HepG2 (cell line): ENCODE measurements at regions not wholly inside any gene's neighbourhood (a gene's known extent, or its start where the extent isn't known, plus 50 kb on each side); places are given as distances from the start of the nearest gene placed in this dataset.

Experiments
- AFF4 ChIP-seq: sonication (generic); formaldehyde crosslinking; IDR thresholded peaks from 2 replicates; pipeline ENCODE4 v1.4.0; 2020; ENCODE audit warnings: missing genetic modification reagents
- ARNT ChIP-seq: fragments of 450-650 bp; IDR thresholded peaks from 2 replicates; pipeline ENCODE4 v1.6.1; 2017
- CC2D1A ChIP-seq: sonication (generic); formaldehyde crosslinking; IDR thresholded peaks from 2 replicates; pipeline ENCODE4 v1.8.1; 2023; ENCODE audit warnings: mild to moderate bottlenecking, missing genetic modification reagents
- CHCHD3 ChIP-seq: sonication (generic); formaldehyde crosslinking; IDR thresholded peaks from 2 replicates; pipeline ENCODE4 v1.8.0; 2022; ENCODE audit warnings: mild to moderate bottlenecking, missing genetic modification reagents, moderate library complexity
- GATAD1 ChIP-seq: IDR thresholded peaks from 2 replicates; pipeline ENCODE4 v1.6.1; 2016; ENCODE audit warnings: missing genetic modification reagents, missing compliant biosample characterization
- KAT8 ChIP-seq: IDR thresholded peaks from 2 replicates; pipeline ENCODE4 v1.6.1; 2016; ENCODE audit warnings: missing genetic modification reagents, missing compliant biosample characterization
- MXD4 ChIP-seq: IDR thresholded peaks from 2 replicates; pipeline ENCODE4 v1.6.1; 2016; ENCODE audit warnings: mild to moderate bottlenecking, missing biosample characterization, missing genetic modification reagents
- PHF8 ChIP-seq: sonication (generic); formaldehyde crosslinking; IDR thresholded peaks from 2 replicates; pipeline ENCODE4 v1.5.0; 2020; ENCODE audit warnings: missing genetic modification reagents
- SMAD1 ChIP-seq: sonication (generic); formaldehyde crosslinking; IDR thresholded peaks from 2 replicates; pipeline ENCODE4 v1.4.0; 2020; ENCODE audit warnings: missing genetic modification reagents, low read depth, mild to moderate bottlenecking, borderline replicate concordance
- SRSF1 ChIP-seq: fragments of 200-400 bp; formaldehyde crosslinking; optimal IDR thresholded peaks from 2 replicates; pipeline ENCODE3; 2017; ENCODE audit warnings: mild to moderate bottlenecking, low read depth, low read length, moderate library complexity
- TAF1 ChIP-seq: sonication (generic); formaldehyde crosslinking; IDR thresholded peaks from 2 replicates; pipeline ENCODE4 v1.4.0; 2020; ENCODE audit warnings: missing genetic modification reagents
- TBL1XR1 ChIP-seq: fragments of 150-350 bp; IDR thresholded peaks from 2 replicates; pipeline ENCODE4 v1.6.1; 2014; ENCODE audit warnings: borderline replicate concordance, low read length; ENCODE audit not compliant: partially characterized antibody
- ZBTB38 ChIP-seq: sonication (generic); formaldehyde crosslinking; IDR thresholded peaks from 2 replicates; pipeline ENCODE4 v1.5.1; 2020; ENCODE audit warnings: mild to moderate bottlenecking, missing genetic modification reagents
- ZNF256 ChIP-seq: sonication (generic); formaldehyde crosslinking; conservative IDR thresholded peaks from 2 replicates; pipeline ENCODE4 v1.4.0; 2020; ENCODE audit warnings: missing genetic modification reagents
- ZNF367 ChIP-seq: sonication (generic); formaldehyde crosslinking; IDR thresholded peaks from 2 replicates; pipeline ENCODE4 v1.4.0; 2020; ENCODE audit warnings: missing genetic modification reagents, borderline replicate concordance
- ZNF839 ChIP-seq: sonication (generic); formaldehyde crosslinking; IDR thresholded peaks from 2 replicates; pipeline ENCODE4 v1.4.0; 2020; ENCODE audit warnings: missing genetic modification reagents, mild to moderate bottlenecking, borderline replicate concordance
- ZNF878 ChIP-seq: sonication (generic); formaldehyde crosslinking; IDR thresholded peaks from 2 replicates; pipeline ENCODE4 v1.8.1; 2023; ENCODE audit warnings: mild to moderate bottlenecking, missing genetic modification reagents, moderate library complexity
- TF ChIP-seq, protein P1 (sequence below): sonication (generic); formaldehyde crosslinking; IDR thresholded peaks from 2 replicates; pipeline ENCODE4 v1.8.0; 2022; ENCODE audit warnings: missing genetic modification reagents, mild to moderate bottlenecking, borderline replicate concordance
- TF ChIP-seq, protein P2 (sequence below): sonication (generic); formaldehyde crosslinking; conservative IDR thresholded peaks from 2 replicates; pipeline ENCODE4 v1.5.0; 2020; ENCODE audit warnings: missing genetic modification reagents
- TF ChIP-seq, protein P3 (sequence below): sonication (generic); formaldehyde crosslinking; IDR thresholded peaks from 2 replicates; pipeline ENCODE4 v1.8.1; 2022; ENCODE audit warnings: low read depth, mild to moderate bottlenecking, missing genetic modification reagents
- TF ChIP-seq, protein P4 (sequence below): sonication (generic); formaldehyde crosslinking; IDR thresholded peaks from 2 replicates; pipeline ENCODE4 v1.5.0; 2020; ENCODE audit warnings: missing genetic modification reagents

DNA sequence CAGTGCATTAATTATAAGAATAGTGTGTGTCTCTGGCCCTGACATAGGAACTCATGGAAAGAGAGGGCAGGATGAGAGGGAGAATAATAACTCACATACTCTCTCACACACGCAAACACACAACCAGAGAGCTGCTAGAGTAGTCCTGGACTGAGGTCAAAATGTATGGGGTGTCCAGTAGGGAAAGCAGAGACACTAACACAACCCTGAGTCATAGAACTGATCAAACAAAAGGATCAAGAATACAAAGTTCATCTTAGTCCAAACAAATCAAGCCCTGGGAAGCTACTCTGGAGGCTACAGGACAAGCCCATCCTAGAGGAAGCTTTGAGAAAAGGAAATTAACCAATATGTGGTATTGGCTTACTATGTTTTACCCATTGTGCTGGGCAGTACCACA is 178.5 kb upstream of the GUCY1A2 start (continued):
- no peak for TF ChIP-seq AFF4
- no peak for TF ChIP-seq ZNF839 (CRISPR knock-in tag)
- TF ChIP-seq, protein P1, sequence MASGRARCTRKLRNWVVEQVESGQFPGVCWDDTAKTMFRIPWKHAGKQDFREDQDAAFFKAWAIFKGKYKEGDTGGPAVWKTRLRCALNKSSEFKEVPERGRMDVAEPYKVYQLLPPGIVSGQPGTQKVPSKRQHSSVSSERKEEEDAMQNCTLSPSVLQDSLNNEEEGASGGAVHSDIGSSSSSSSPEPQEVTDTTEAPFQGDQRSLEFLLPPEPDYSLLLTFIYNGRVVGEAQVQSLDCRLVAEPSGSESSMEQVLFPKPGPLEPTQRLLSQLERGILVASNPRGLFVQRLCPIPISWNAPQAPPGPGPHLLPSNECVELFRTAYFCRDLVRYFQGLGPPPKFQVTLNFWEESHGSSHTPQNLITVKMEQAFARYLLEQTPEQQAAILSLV (CRISPR knock-in tag), result no peak
- TF ChIP-seq TBL1XR1, result no peak
- TF ChIP-seq ZBTB38 (CRISPR knock-in tag), result no peak
- TF ChIP-seq, protein P2, sequence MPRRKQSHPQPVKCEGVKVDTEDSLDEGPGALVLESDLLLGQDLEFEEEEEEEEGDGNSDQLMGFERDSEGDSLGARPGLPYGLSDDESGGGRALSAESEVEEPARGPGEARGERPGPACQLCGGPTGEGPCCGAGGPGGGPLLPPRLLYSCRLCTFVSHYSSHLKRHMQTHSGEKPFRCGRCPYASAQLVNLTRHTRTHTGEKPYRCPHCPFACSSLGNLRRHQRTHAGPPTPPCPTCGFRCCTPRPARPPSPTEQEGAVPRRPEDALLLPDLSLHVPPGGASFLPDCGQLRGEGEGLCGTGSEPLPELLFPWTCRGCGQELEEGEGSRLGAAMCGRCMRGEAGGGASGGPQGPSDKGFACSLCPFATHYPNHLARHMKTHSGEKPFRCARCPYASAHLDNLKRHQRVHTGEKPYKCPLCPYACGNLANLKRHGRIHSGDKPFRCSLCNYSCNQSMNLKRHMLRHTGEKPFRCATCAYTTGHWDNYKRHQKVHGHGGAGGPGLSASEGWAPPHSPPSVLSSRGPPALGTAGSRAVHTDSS (CRISPR knock-in tag), result no peak
- TF ChIP-seq CHCHD3 (CRISPR knock-in tag), result no peak
- no peak for TF ChIP-seq CC2D1A (CRISPR knock-in tag)
- no peak for TF ChIP-seq ZNF878
- no peak for TF ChIP-seq PHF8 (CRISPR knock-in tag)
- no peak for TF ChIP-seq ARNT
- no peak for TF ChIP-seq TAF1 (CRISPR knock-in tag)
- no peak for TF ChIP-seq SMAD1
- no peak for TF ChIP-seq ZNF367 (CRISPR knock-in tag)
- TF ChIP-seq, protein P3, sequence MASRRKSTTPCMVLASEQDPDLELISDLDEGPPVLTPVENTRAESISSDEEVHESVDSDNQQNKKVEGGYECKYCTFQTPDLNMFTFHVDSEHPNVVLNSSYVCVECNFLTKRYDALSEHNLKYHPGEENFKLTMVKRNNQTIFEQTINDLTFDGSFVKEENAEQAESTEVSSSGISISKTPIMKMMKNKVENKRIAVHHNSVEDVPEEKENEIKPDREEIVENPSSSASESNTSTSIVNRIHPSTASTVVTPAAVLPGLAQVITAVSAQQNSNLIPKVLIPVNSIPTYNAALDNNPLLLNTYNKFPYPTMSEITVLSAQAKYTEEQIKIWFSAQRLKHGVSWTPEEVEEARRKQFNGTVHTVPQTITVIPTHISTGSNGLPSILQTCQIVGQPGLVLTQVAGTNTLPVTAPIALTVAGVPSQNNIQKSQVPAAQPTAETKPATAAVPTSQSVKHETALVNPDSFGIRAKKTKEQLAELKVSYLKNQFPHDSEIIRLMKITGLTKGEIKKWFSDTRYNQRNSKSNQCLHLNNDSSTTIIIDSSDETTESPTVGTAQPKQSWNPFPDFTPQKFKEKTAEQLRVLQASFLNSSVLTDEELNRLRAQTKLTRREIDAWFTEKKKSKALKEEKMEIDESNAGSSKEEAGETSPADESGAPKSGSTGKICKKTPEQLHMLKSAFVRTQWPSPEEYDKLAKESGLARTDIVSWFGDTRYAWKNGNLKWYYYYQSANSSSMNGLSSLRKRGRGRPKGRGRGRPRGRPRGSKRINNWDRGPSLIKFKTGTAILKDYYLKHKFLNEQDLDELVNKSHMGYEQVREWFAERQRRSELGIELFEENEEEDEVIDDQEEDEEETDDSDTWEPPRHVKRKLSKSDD (CRISPR knock-in tag), result no peak
- no peak for TF ChIP-seq MXD4 (CRISPR knock-in tag)
- 0 out of 2 replicates have a peak, but pooled peaks have one; percentile 33 for TF ChIP-seq KAT8 (CRISPR knock-in tag)
- peak; percentile 55; the same call in 1 of the 2 replicates for TF ChIP-seq GATAD1
- TF ChIP-seq SRSF1, result no peak
- TF ChIP-seq, protein P4, sequence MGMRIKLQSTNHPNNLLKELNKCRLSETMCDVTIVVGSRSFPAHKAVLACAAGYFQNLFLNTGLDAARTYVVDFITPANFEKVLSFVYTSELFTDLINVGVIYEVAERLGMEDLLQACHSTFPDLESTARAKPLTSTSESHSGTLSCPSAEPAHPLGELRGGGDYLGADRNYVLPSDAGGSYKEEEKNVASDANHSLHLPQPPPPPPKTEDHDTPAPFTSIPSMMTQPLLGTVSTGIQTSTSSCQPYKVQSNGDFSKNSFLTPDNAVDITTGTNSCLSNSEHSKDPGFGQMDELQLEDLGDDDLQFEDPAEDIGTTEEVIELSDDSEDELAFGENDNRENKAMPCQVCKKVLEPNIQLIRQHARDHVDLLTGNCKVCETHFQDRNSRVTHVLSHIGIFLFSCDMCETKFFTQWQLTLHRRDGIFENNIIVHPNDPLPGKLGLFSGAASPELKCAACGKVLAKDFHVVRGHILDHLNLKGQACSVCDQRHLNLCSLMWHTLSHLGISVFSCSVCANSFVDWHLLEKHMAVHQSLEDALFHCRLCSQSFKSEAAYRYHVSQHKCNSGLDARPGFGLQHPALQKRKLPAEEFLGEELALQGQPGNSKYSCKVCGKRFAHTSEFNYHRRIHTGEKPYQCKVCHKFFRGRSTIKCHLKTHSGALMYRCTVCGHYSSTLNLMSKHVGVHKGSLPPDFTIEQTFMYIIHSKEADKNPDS, result no peak
- no peak for TF ChIP-seq ZNF256
